GM06990 (cell line): ENCODE measurements at regions not wholly inside any gene's neighbourhood (a gene's known extent, or its start where the extent isn't known, plus 50 kb on each side); places are given as distances from the start of the nearest gene placed in this dataset.

Experiments
- DNase-seq: peaks from one replicate; pipeline ENCODE4 v3.0.0-alpha.2; 2011; ENCODE audit not compliant: insufficient read length; ENCODE audit errors: extremely low read depth
- H3K27me3 ChIP-seq: replicated peaks from 2 replicates; pipeline ENCODE4 v1.6.0; 2011; ENCODE audit warnings: low read length; ENCODE audit not compliant: control insufficient read depth, insufficient read depth
- H3K36me3 ChIP-seq: 2 replicates; pipeline ENCODE4 v1.5.1; 2011; ENCODE audit warnings: low read length; ENCODE audit not compliant: control insufficient read depth, insufficient read depth
- H3K4me3 ChIP-seq: replicated peaks from 2 replicates; pipeline ENCODE4 v1.5.1; 2011; ENCODE audit warnings: low read depth, mild to moderate bottlenecking, control low read depth, low read length
- CTCF ChIP-seq: IDR thresholded peaks from 2 replicates; pipeline ENCODE4 v1.5.1; 2011; ENCODE audit warnings: low read length, control low read depth, mild to moderate bottlenecking, inconsistent platforms; ENCODE audit not compliant: insufficient read depth, poor library complexity, severe bottlenecking

GRCh38 chr4:134145369-134145768 lies 56.2 kb downstream of the PABPC4L start:
- DNase-seq: no peak
- TF ChIP-seq CTCF: no peak
- Histone ChIP-seq H3K27me3 (no peaks in the 10 kb centered on the region), H3K36me3 (no peaks in the 10 kb centered on the region), H3K4me3 (no peak overlapping the region)

- DNase-seq: no peak
- Histone ChIP-seq H3K36me3 (no peaks in the 10 kb centered on the region), H3K4me3 (no peak overlapping the region), H3K27me3 (no peaks in the 10 kb centered on the region)
- TF ChIP-seq CTCF: no peak
Measured at GRCh38 chr4:134144337-134144736, 57.3 kb downstream of the PABPC4L start.

GRCh38 chr4:134141728-134142127 lies 59.9 kb downstream of the PABPC4L start:
- TF ChIP-seq CTCF: no peak
- Histone ChIP-seq H3K27me3 (no peaks in the 10 kb centered on the region), H3K4me3 (no peak overlapping the region), H3K36me3 (no peaks in the 10 kb centered on the region)
- DNase-seq: no peak

- Histone ChIP-seq H3K36me3 (no peaks in the 10 kb centered on the region), H3K4me3 (no peak overlapping the region), H3K27me3 (no peaks in the 10 kb centered on the region)
- DNase-seq: no peak
- no peak for TF ChIP-seq CTCF
Measured at GRCh38 chr4:134139188-134139587, 62.4 kb downstream of the PABPC4L start.

GRCh38 chr4:134132086-134132783 lies 69.4 kb downstream of the PABPC4L start:
- no peak for DNase-seq
- no peaks in the 10 kb centered on the region for H3K36me3 ChIP-seq
- H3K4me3 ChIP-seq: no peak overlapping the region
- H3K27me3 ChIP-seq: no peaks in the 10 kb centered on the region
- TF ChIP-seq CTCF: no peak

- H3K27me3 ChIP-seq: no peaks in the 10 kb centered on the region
Measured at GRCh38 chr4:134126955-134127354, 74.6 kb downstream of the PABPC4L start.

More at GRCh38 chr4:134126955-134127354, 74.6 kb downstream of the PABPC4L start:
- no peak for DNase-seq
- TF ChIP-seq CTCF: no peak
- H3K36me3 ChIP-seq: no peaks in the 10 kb centered on the region
- no peak overlapping the region for H3K4me3 ChIP-seq
